ENCODE measurements at regions not wholly inside any gene's neighbourhood (a gene's known extent, or its start where the extent isn't known, plus 50 kb on each side); places are given as distances from the start of the nearest gene placed in this dataset.

- no peak for TF ChIP-seq EZH2 (IDR thresholded peaks at IDR 0.05; ENCODE audit: borderline replicate concordance, low read depth, low read length, severe bottlenecking)
- TF ChIP-seq, protein P1, sequence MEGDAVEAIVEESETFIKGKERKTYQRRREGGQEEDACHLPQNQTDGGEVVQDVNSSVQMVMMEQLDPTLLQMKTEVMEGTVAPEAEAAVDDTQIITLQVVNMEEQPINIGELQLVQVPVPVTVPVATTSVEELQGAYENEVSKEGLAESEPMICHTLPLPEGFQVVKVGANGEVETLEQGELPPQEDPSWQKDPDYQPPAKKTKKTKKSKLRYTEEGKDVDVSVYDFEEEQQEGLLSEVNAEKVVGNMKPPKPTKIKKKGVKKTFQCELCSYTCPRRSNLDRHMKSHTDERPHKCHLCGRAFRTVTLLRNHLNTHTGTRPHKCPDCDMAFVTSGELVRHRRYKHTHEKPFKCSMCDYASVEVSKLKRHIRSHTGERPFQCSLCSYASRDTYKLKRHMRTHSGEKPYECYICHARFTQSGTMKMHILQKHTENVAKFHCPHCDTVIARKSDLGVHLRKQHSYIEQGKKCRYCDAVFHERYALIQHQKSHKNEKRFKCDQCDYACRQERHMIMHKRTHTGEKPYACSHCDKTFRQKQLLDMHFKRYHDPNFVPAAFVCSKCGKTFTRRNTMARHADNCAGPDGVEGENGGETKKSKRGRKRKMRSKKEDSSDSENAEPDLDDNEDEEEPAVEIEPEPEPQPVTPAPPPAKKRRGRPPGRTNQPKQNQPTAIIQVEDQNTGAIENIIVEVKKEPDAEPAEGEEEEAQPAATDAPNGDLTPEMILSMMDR (IDR thresholded peaks at IDR 0.05; ENCODE audit: extremely low read depth in 1 of 2, insufficient read depth in 1 of 2, low read depth in 1 of 2, low read length in 2 of 2), result no peak
- no peak for TF ChIP-seq GATA2 (IDR thresholded peaks at IDR 0.05; ENCODE audit: insufficient read depth, insufficient read length, low read depth, low read length)
- no peak for TF ChIP-seq POLR2AphosphoS5 (IDR thresholded peaks at IDR 0.05; ENCODE audit: insufficient read depth, low read depth, low read length)
- TF ChIP-seq POLR2A (IDR thresholded peaks at IDR 0.05; ENCODE audit: low read depth, low read length), result no peak
Measured at GRCh38 chr4:141972950-141973349, 336.6 kb downstream of the IL15 start.
